NCI-H526 treated with DMSO at 0.1 percent for 48 hours (cell line): ENCODE measurements at regions not wholly inside any gene's neighbourhood (a gene's known extent, or its start where the extent isn't known, plus 50 kb on each side); places are given as distances from the start of the nearest gene placed in this dataset.
"Not testable (repeated sequence)": the region's sequence is repeated elsewhere in the genome, so short reads cannot be mapped to it uniquely, and the experiment has no call there.

Experiments
- DNase-seq: peaks from one replicate; lab custom pipeline; 2025; lab: John Stamatoyannopoulos, UW

DNA sequence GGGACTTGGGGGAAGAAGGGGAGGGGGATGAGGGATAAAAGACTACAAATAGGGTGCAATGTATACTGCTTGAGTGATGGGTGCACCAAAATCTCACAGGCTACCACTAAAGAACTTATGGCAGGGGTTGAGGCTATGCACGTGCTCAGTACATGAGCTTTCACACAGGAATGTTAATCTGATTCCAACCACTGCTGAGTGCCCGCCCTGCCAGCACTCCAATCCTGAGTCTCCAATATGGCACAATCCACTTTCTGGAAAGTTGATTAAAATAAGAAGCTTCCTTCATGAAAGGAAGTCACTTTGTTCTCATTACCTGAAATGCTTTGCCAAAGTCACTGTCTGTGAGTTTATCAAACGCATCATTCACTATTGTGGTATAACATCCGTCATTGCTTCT, 463.0 kb downstream of the IRS2 start:
- DNase-seq: no peak

DNA sequence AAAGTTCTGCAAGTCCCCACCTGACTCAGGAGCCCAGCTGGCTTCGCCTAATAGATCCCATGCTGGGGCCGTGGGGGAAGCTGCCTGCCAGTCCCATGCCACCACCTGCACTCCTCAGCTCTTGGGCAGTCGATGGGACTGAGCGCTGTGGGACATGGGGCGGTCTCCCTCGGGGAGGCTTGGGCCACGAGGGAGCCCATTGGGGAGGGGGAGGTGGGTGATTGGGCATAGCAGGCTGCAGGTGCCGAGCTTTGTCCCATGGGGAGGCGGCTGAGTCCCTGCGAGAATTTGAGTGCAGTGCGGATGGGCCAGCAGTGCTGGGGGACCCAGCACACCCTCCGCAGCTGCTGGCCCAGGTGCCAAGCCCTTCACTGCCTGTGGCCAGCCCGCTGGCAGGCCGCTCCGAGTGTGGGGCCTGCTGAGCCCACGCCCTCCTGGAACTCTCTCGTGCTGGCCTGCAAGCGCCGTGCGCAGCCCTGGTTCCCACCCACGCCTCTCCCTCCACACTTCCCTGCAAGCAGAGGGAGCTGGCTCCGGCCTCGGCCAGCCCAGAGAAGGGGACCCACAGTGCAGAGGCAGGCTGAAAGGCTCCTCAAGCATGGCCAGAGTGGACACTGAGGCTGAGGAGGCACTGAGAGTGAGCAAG, 467.3 kb downstream of the IRS2 start:
- no peak for DNase-seq

DNA sequence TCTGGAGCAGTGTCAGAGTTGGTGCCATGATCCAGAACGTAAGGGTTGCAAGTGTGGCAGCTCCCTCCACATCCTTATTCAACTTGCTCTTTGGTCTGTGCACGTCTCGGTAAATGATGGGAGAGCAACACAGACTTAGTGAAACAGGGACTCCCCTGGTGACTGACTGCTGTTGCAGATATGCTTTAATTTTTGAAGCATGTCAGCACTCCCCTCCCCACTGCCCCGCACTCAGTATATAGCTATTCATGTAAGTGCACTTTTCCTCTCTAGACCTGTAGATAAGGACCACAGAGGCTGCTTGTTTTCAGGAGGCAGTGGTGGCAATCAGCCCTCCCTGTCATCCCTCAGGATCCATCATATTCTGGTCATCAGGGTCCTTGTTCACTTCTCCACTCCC, 470.9 kb downstream of the IRS2 start:
- no peak for DNase-seq

DNA sequence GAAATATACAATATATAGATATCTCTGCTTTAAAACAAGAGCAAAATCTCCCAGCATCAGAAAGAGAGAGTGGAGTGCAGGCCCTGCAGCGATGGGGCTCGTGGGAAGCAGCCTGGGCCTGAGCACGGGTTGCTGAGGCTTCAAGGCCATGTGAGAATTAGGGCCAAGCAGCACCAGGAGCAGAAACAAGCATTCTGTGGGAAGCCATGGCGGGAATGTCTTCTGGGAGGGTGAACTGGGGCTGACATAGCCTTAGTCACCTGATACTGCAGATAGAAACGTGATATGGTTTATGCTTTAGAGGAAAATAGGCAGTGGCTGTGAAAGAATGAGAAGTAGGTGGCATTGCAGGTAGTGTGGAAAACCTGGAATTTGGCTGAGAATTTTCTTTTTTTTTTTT, 472.3 kb downstream of the IRS2 start:
- DNase-seq: no peak

DNA sequence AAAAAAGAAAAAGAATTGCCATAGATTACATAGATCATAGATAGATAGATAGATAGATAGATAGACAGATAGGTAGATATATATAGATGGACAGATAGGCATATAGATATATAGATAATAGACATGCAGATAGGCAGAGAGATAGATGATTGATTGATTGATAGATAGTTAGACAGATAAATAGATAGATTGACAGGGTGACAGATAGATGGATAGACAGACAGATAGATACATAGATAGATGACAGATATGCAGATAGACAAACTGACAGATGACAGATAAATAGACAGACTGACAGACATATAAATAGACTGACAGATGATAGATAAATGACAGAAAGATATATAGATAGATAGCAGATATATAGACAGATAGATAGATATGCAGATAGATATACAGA, 474.0 kb downstream of the IRS2 start:
- DNase-seq: no peak

DNA sequence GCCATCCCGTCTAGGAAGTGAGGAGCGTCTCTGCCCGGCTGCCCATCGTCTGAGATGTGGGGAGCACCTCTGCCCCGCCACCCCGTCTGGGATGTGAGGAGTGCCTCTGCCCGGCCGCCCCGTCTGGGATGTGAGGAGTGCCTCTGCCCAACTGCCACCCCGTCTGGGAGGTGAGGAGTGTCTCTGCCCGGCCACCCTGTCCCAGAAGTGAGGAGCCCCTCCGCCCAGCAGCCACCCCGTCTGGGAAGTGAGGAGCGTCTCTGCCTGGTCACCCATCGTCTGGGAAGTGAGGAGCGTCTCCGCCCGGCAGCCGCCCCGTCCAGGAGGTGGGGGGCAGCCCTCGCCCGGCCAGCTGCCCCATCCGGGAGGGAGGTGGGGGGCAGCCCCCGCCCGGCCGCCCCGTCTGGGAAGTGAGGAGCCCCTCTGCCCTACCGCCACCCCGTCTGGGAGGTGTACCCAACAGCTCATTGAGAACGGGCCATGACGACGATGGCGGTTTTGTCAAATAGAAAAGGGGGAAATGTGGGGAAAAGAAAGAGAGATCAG, 474.9 kb downstream of the IRS2 start:
- not testable (repeated sequence) for DNase-seq

DNA sequence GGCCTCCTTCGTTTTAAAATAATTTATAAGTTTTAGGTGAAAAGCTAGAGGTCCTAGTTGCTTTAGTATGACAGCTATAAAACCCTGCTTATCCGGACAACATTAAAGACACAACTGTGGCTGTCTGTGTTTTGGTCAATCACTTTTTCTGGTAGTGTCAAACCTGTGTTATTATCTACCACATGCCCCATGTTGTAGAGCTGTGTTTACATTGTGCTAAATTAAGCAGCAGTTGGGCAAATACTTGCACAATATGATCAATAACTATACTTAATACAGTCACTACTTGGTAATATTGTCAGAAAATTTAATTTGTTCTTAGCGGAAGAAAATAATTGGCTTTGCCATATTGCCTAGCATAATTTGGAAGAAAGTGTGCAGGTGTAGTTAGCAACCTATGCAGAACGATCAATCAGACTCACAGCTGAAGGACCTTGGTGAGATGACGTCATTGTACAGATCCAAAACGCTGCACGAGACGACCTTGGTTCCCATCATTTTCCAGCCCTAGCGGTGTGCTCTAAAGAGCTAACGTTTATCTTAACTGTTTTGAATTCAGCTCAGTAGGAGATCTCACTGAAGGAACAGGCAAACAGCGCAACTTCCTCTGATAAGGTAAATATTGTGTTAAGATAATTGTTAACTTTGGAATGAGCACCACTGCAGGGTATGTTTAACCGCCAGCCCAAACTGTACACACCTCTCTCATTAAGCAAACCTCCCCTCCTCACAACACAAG, 476.6 kb downstream of the IRS2 start:
- peak; percentile 10 for DNase-seq

DNA sequence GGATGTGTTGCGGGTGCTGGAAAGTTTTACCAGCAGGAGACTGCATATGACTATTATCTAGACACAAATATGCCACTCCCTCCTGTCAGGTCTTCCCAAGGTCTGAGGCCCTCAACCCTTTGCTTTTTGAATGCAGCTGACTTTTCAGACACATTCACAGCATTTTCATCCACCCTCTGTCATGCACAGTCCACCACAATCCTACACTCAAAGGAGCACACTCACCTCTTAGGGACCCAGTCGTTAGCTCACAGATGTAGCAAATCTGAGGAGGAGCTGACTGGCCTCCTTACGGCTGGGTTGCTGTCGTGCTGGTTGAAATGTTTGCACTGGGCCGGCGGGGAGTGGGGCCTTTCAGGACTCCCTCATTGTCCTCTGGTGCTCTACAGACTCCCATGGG, 479.4 kb downstream of the IRS2 start:
- no peak for DNase-seq

DNA sequence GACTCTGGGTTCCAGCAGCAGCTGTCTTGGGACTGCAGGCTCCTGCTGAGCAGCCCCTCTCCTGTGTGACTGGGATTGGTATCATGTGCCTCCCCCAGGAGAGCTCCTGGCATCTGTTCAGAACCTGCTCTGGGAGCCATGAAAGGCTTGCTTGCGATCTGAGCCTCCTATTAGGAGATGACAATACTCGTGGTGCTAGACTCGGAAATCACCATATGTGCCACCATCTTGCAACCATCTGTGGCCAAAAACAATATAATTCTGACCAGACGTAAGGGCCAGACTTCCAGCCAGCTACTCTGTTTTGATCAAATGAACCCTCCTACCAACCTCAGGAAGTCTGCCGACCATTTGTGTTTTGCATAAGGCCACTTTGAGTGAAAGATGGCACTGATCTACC, 484.7 kb downstream of the IRS2 start:
- DNase-seq: no peak

DNA sequence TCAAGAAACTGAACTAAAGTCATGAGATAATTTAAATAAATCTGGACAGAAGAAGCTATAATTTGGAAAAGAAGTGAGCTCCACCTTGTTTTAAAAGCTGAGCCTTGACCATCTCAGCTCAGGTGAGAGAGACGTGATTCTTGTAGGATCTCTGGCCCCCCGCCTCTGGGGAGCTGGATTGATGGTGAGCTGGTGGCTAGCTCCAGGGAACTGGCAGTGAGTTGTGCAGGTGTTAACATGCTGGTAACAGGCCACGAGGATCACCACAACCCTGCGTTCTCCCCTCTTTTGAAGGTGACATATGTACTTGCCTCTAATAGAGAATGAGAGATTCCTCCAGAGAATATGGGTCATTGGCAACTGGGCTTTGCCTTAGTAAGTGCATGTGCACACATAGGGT, 485.1 kb downstream of the IRS2 start:
- DNase-seq: no peak

DNA sequence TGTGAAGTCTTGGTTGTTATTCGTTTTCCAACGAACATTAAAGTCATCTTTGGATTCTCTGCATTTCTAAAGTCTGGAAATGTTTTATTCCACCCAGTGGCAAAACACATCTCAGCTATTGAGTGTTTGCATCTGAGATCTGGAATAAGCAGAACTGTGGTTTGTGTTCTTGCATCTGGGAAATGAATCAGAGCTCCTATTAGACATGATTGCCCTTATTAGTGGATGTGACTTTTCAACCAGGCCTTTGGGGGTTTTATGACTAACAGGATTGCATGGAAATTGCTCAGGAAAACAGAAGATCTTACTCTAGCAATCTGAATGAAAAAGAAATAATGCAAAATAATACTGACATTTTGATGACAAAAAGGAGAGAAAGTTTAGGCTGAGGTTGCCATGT, 488.8 kb downstream of the IRS2 start:
- no peak for DNase-seq

DNA sequence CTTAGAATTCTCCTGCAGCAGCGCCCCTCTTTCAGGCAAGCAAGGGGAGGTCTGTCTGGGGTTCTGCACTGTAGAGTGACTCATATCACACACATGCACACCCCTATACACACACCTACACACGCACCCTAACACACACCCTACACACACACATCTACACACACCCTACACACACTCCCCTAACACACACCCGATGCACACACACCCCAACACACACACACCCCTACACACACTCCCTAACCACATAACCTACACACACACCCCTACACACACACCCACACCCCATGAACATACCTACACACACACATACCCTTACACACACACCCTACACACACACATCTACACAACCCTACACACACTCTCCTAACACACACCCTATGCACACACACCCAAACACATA, 493.2 kb downstream of the IRS2 start:
- no peak for DNase-seq

DNA sequence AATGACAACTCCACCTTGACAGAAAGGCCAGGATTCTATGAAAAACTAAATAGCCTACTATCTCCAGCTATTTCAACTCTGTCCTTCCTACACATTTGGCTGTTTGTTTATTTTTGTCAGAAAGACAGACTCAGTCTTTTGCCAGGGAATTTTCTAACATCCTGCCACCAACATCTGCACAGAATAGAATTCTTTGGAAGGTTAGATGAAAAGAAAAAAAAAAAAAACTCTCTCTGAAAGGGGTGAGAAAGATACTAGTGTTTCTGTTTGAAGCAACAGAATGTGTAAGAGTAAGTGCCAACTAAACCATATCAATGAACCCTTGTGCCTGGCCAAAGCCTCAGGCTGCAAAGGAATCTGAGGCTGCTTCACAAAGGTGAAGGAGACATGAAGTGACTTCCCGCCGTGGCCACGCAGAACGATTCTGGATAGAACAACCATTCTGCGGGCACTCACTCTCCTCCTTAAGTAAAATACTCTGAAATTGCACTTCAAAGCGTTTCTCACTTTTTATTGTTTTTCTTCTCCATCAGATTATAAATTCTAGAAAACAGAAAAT, 498.2 kb downstream of the IRS2 start:
- no peak for DNase-seq

DNA sequence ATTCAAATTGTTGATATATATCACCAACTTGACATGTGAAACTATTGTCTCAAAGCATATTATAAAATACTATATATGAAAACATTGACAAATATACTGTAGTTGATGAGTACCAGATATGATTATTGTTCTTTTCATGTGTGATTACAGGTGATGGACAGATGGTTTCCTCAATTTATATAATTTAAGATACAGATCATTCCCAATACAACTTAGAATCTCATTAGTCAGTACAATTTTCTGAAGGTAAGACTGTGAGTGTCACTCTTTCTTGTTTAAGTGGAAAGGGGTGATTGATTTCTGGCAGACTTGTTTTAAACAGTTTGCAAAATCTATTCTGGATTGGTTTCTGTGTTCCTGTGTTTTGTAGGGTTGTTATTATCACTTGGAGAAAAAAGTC, 498.8 kb downstream of the IRS2 start:
- no peak for DNase-seq

DNA sequence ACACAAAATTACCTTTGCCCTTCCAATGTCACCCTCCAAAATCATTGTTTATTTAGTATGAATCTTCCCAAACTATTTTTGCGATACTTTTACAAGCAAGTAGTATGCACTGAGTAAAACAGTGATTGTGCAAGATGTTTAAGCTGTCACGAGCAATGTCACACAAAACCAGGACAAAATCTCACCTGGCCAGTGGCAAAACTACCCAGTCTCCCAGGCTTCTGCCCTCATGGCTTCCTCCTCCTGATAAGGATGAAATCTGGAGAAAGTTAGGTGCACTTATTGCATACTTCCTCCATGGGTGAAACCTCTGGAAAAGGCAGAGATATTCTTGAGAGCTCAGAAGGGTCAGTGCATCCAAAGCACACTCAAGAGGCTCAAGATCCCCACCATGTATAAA, 500.8 kb downstream of the IRS2 start:
- DNase-seq: no peak

DNA sequence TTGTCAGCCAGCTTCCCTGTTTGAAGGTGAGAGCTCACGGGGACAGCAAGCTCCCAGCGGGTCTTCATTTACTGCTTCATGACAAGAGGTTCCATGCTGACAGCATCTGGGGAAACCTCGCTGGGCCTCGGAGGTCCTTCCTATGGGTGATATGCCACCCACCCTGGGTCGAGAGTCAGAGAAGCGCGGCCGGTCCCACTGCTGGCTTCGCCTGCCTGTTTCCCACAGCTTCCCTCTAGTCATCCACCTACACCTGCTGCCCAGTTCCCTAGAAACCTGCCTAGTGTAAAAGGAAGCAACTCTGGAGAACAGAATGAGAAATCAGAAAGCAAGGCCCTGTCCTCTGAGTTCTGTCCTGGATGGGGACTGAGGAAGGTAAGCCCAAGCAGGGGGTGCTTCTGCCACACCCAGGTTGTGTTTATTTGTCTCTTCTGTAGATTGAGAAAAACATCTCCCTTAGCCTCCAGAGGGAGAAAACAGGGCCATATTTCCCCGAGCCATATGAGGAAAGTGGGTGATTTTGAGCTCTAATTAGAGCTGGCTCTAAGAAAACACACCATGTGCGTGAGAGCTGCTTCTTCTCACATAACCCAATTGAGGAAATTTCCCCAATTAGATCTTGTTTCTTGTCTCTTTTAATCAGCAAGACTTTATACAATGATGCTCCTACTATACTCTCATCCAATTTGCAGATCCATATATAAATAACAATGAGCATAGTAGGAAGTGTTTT, 504.3 kb downstream of the IRS2 start:
- DNase-seq: no peak

DNA sequence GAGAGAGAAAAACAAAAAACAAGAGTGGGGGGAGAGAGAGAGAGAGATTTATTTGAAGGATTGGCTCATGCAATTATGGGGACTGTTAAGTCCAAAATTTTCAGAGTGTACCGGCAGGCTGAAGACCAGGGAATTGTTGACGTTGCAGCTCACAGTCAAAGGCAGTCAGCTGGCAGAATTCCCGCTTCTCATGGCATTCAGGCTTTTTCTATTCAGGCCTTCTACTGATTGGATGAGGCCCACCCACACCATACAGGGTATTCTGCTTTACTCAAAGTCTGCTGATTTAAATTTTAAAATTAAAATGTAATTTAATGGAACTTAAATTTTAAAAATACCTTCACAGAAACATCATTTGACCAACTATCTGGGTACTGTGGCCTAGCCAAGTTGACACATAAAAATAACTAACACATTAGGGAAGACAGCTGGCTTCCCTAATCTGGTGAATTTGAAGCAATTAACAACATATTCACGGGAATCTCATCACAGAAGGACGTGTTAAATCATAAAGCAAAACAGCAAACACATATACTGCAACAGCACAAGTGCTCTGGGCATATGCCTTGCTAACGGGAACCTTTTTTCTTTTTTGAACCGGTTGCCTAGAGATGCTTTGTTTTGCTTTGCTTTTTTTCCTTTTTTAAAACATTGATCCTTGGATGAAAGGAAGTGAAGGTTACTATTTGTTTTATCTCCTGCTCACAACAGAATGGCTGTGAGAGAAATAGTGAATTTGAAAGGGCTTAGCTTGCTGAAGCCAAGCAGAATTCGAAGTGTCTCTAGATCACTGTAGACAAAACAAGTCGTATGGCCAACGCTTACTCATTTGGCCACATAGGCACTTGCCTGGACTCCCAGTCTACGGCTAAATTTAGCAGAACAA, 505.1 kb downstream of the IRS2 start:
- DNase-seq: no peak

DNA sequence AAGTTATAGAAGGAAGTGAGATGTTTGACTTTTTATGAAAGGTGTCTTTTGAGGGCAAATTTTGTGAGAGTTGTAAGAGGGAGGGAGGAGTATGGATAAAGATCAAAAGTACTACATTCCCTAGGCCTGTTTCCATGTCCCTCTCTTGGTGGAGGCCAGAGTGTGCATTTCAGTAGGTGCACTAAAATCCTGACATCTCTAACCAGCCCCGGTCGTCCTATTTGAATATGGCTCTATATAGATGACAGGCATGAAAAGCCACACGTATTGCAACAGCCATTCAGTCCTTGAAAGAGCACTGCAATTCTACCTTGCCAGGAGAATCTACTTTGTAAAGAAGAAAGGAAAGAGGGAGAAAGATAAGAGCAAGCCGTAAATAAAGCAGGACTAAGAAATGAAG, 510.1 kb downstream of the IRS2 start:
- no peak for DNase-seq

DNA sequence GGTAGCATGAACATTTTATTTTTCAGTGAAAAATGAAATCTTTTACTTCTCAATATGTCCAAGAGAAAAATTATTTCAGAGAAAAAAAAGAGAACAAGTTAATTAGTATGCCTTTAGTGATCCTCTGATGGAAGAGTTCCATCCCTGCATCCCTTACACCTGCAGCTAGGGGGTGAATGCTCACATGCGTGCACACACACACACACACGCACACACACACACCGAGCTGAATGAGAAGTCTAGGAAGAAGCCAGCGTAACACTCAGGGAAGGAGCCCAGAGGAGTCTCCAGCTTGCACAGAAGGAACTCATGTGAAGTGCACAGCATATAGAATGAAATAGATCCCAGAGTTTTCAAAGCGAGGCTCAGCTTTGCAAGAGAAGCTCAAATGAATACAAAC, 510.5 kb downstream of the IRS2 start:
- DNase-seq: peak; percentile 5

DNA sequence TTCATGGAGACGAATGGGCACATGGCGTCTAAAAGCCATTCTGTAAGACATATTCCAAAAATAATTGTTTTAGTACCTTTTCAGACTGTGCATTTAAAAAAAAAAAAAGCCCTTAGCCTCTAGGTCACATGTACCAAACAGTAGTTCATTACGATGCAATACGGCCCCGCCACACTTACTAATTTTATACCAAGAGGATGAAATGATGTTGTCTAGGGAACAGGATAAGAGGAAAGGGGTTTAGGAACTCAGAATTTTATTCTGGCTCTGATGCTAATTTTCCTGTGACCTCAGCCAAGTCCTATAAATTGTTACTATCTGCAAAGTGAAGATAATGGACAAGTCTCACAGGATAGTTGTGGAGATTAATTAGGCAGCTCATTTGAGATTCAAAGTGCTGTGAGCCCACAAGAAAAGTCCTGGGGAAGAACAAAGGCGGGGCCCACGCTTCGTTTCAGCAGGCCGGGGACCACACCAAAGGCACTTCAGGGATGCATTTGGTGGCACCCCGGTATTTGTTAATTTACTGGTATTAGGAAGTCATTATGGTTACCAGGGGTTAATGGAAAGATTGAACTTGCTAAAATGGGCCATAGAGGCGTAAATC, 511.1 kb downstream of the IRS2 start:
- no peak for DNase-seq

DNA sequence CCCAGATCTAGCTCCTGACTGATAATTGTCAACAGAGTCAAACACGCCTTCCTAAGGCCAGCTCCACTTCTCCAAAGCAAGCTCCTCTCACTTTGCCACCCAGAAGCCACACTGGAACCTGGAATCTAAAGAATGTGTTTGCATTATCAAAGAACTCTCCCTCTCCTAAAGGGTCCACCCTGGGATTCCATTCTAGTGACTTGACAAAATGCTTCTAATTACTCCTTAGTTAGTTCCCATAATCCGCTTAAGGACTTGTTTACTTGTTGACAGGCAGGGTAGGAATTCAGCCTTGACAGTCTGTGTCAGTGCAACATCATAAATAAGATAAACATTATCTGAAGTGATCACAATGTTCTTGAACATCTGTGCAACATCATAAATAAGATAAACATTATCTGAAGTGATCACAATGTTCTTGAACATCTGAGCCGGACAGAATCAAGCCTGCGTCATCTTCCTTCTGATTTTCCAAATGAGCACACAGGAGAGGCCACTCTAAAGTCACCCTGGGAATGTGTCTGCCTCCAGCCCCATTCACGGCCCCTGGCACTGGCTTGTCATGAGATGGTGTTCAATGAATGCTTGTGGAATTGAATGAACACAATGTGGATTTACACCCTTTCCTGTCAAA, 512.1 kb downstream of the IRS2 start:
- no peak for DNase-seq
